ENCODE measurements at regions not wholly inside any gene's neighbourhood (a gene's known extent, or its start where the extent isn't known, plus 50 kb on each side); places are given as distances from the start of the nearest gene placed in this dataset.

DNA sequence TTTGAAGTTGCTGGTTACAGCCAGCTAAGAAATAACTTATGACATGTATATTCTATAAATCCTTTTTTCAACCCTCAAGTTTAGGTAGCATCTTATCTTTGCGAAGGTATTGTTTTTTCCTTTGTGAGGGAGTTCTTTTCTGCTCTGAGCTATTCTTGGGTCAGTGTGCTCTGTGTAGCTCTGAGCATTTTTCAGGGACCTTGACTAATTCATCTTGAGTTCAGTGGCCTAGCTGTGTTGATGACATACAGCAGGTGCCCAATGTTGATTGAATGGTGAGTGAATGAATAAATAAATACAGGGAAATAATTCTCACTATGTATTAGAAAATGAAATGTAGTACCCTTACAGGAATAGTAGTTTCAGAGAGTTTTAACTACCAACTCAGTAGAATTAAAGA lies 335.3 kb downstream of the IL20RB start:
- no peak for TF ChIP-seq POLR2A (IDR thresholded peaks at IDR 0.05)
- TF ChIP-seq, protein P1, sequence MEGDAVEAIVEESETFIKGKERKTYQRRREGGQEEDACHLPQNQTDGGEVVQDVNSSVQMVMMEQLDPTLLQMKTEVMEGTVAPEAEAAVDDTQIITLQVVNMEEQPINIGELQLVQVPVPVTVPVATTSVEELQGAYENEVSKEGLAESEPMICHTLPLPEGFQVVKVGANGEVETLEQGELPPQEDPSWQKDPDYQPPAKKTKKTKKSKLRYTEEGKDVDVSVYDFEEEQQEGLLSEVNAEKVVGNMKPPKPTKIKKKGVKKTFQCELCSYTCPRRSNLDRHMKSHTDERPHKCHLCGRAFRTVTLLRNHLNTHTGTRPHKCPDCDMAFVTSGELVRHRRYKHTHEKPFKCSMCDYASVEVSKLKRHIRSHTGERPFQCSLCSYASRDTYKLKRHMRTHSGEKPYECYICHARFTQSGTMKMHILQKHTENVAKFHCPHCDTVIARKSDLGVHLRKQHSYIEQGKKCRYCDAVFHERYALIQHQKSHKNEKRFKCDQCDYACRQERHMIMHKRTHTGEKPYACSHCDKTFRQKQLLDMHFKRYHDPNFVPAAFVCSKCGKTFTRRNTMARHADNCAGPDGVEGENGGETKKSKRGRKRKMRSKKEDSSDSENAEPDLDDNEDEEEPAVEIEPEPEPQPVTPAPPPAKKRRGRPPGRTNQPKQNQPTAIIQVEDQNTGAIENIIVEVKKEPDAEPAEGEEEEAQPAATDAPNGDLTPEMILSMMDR (IDR thresholded peaks at IDR 0.05) = no peak
